ENCODE measurements at regions not wholly inside any gene's neighbourhood (a gene's known extent, or its start where the extent isn't known, plus 50 kb on each side); places are given as distances from the start of the nearest gene placed in this dataset.

GRCh38 chr2:238655974-238656722 is 191.7 kb upstream of the TWIST2 start:
- TF ChIP-seq CTCF (conservative IDR thresholded peaks at IDR 0.05 in 1 of 2, IDR thresholded peaks at IDR 0.05 in 1 of 2; ENCODE audit: low read depth in 1 of 2, low read length in 2 of 2) (no peak), EZH2 (IDR thresholded peaks at IDR 0.05; ENCODE audit: low read length, missing control alignments) (no peak)

Measured in fibroblast of lung (primary cell).